H1 (cell line): ENCODE measurements at regions not wholly inside any gene's neighbourhood (a gene's known extent, or its start where the extent isn't known, plus 50 kb on each side); places are given as distances from the start of the nearest gene placed in this dataset.

Source experiments
- CTCF ChIA-PET: fragments of 300-600 bp; sonication (Branson Sonifier 250); formaldehyde crosslinking; loops from one replicate; lab custom pipeline; 2021; ENCODE audit not compliant: partially characterized antibody; lab: Charles Lee
- POLR2A ChIA-PET: fragments of 300-600 bp; sonication (Branson Sonifier 250); formaldehyde crosslinking; loops from one replicate; lab custom pipeline; 2021; ENCODE audit warnings: inconsistent platforms; ENCODE audit not compliant: partially characterized antibody; lab: Charles Lee
- DNase-seq, 2 experiments: peaks; one replicate each; pipeline versions ENCODE4 v3.0.0 to v3.0.0-alpha.2; 2010 to 2022; ENCODE audit warnings: low spot score in 2 of 2, low read depth in 1 of 2, mixed read lengths in 1 of 2
- FAIRE-seq: peaks from 2 replicates; lab custom pipeline; 2011; peaks lifted over from hg19 to GRCh38; lab: Jason Lieb, UNC
- H2AFZ ChIP-seq: 2 replicates; pipeline ENCODE4 v1.8.1; 2012; ENCODE audit warnings: low read length, inconsistent platforms
- H2AK5ac ChIP-seq: 2 replicates; pipeline ENCODE4 v1.6.1; 2013; ENCODE audit warnings: low read depth, low read length
- H2BK120ac ChIP-seq: replicated peaks from 2 replicates; pipeline ENCODE3; 2013; ENCODE audit warnings: low read depth, low read length, inconsistent platforms
- H2BK12ac ChIP-seq: 2 replicates; pipeline ENCODE4 v1.6.1; 2013; ENCODE audit warnings: low read depth, low read length
- H2BK15ac ChIP-seq: 2 replicates; pipeline ENCODE4 v1.6.1; 2013; ENCODE audit warnings: low read length
- H2BK20ac ChIP-seq: 2 replicates; pipeline ENCODE4 v1.6.1; 2013; ENCODE audit warnings: low read length
- H2BK5ac ChIP-seq: 2 replicates; pipeline ENCODE4 v1.6.1; 2013; ENCODE audit warnings: low read depth, low read length
- H3K14ac ChIP-seq: 2 replicates; pipeline ENCODE4 v1.6.1; 2013; ENCODE audit warnings: inconsistent platforms; ENCODE audit not compliant: insufficient read length
- H3K18ac ChIP-seq: 2 replicates; pipeline ENCODE4 v1.6.1; 2013; ENCODE audit warnings: low read length; ENCODE audit errors: extremely low read depth
- H3K23ac ChIP-seq: 2 replicates; pipeline ENCODE4 v1.6.1; 2013; ENCODE audit warnings: inconsistent platforms; ENCODE audit not compliant: insufficient read length
- H3K23me2 ChIP-seq: 2 replicates; pipeline ENCODE4 v1.6.1; 2013; ENCODE audit warnings: low read depth, low read length
- H3K27ac ChIP-seq: 2 replicates; pipeline ENCODE4 v1.6.1; 2011; ENCODE audit warnings: low read depth, low read length, inconsistent platforms
- H3K27me3 ChIP-seq, 4 experiments: replicated peaks in 1 of 4; 1 replicate in 1 of 4; 2 replicates in 3 of 4; pipeline versions ENCODE4 v1.6.1 to v1.8.1; 2011 to 2013; ENCODE audit warnings: low read length in 3 of 4, mild to moderate bottlenecking in 3 of 4, inconsistent platforms in 2 of 4, mixed read lengths in 2 of 4, moderate library complexity in 1 of 4; ENCODE audit not compliant: control insufficient read depth in 3 of 4, insufficient read depth in 3 of 4; ENCODE audit errors: extremely low read depth in 1 of 4
- H3K36me3 ChIP-seq, 4 experiments: 2 replicates each; pipeline versions ENCODE4 v1.6.1 to v1.8.1; 2011 to 2013; ENCODE audit warnings: mild to moderate bottlenecking in 4 of 4, low read length in 3 of 4, moderate library complexity in 2 of 4, control low read depth in 1 of 4, inconsistent platforms in 1 of 4; ENCODE audit not compliant: insufficient read depth in 4 of 4, control insufficient read depth in 2 of 4
- H3K4ac ChIP-seq: replicated peaks from 2 replicates; pipeline ENCODE3; 2013; ENCODE audit warnings: low read length, low read depth, mixed read lengths, inconsistent platforms; ENCODE audit not compliant: insufficient read length
- H3K4me1 ChIP-seq, 4 experiments: replicated peaks in 1 of 4; 1 replicate in 1 of 4; 2 replicates in 3 of 4; pipeline versions ENCODE4 v1.6.1 to v1.8.1; 2011 to 2013; ENCODE audit warnings: low read length in 3 of 4, inconsistent platforms in 2 of 4, mixed read lengths in 1 of 4; ENCODE audit not compliant: insufficient read depth in 4 of 4, control insufficient read depth in 3 of 4
- H3K4me2 ChIP-seq, 2 experiments: 2 replicates each; pipeline versions ENCODE4 v1.6.1 to v1.8.1; 2011 to 2013; ENCODE audit warnings: low read depth in 2 of 2, low read length in 2 of 2, control low read depth in 1 of 2, inconsistent platforms in 1 of 2, mild to moderate bottlenecking in 1 of 2; ENCODE audit not compliant: insufficient read depth in 1 of 2
- H3K4me3 ChIP-seq, 4 experiments: fragments of 200-600, 300-600 bp in 1 of 4; sonication (generic), shearing (Covaris generic), sonication (Bioruptor Twin) in 1 of 4; 2 replicates each; pipeline versions ENCODE4 v1.5.1 to v1.8.1; 2011 to 2016; ENCODE audit warnings: low read length in 4 of 4, low read depth in 3 of 4, control low read depth in 2 of 4, inconsistent platforms in 2 of 4, mild to moderate bottlenecking in 2 of 4, mixed read lengths in 1 of 4, moderate library complexity in 1 of 4; ENCODE audit not compliant: insufficient read depth in 2 of 4; ENCODE audit errors: extremely low read depth in 1 of 4
- H3K56ac ChIP-seq: replicated peaks from 2 replicates; pipeline ENCODE3; 2013; ENCODE audit warnings: low read depth, mild to moderate bottlenecking, mixed read lengths, low read length, inconsistent platforms; ENCODE audit not compliant: insufficient read length
- H3K79me1 ChIP-seq: 2 replicates; pipeline ENCODE4 v1.6.1; 2013; ENCODE audit warnings: low read depth, low read length, control low read depth
- H3K79me2 ChIP-seq, 2 experiments: 2 replicates each; pipeline versions ENCODE4 v1.6.1 to v1.8.1; 2012 to 2013; ENCODE audit warnings: low read length in 2 of 2, mild to moderate bottlenecking in 2 of 2, inconsistent platforms in 1 of 2; ENCODE audit not compliant: insufficient read depth in 2 of 2, control insufficient read depth in 1 of 2
- H3K9ac ChIP-seq, 4 experiments: replicated peaks in 1 of 4; 1 replicate in 1 of 4; 2 replicates in 3 of 4; pipeline versions ENCODE4 v1.6.1 to v1.8.1; 2011 to 2013; ENCODE audit warnings: low read depth in 3 of 4, low read length in 3 of 4, control low read depth in 2 of 4, mild to moderate bottlenecking in 2 of 4, moderate library complexity in 2 of 4, inconsistent platforms in 1 of 4; ENCODE audit errors: extremely low read depth in 1 of 4
- H3K9me3 ChIP-seq, 2 experiments: 2 replicates each; pipeline versions ENCODE4 v1.6.1 to v1.8.1; 2012 to 2013; ENCODE audit warnings: mild to moderate bottlenecking in 2 of 2, moderate library complexity in 2 of 2, control low read depth in 1 of 2, inconsistent platforms in 1 of 2, low read depth in 1 of 2, low read length in 1 of 2, mixed read lengths in 1 of 2; ENCODE audit not compliant: insufficient read depth in 2 of 2
- H4K20me1 ChIP-seq, 2 experiments: replicated peaks in 1 of 2; 2 replicates each; pipeline versions ENCODE3 to v1.8.1; 2011 to 2013; ENCODE audit warnings: inconsistent platforms in 2 of 2, low read length in 2 of 2, mild to moderate bottlenecking in 1 of 2; ENCODE audit not compliant: insufficient read depth in 2 of 2, control insufficient read depth in 1 of 2
- H4K5ac ChIP-seq: 2 replicates; pipeline ENCODE4 v1.6.1; 2013; ENCODE audit warnings: low read length, low read depth, mixed read lengths, inconsistent platforms; ENCODE audit not compliant: insufficient read length
- H4K8ac ChIP-seq: 2 replicates; pipeline ENCODE4 v1.8.0; 2013; ENCODE audit warnings: mild to moderate bottlenecking, moderate library complexity, low read length, inconsistent platforms; ENCODE audit not compliant: insufficient read depth; ENCODE audit errors: extremely low read depth
- H4K91ac ChIP-seq: replicated peaks from 2 replicates; pipeline ENCODE3; 2013; ENCODE audit warnings: low read length, mixed read lengths, inconsistent platforms; ENCODE audit not compliant: insufficient read length
- CREB1 ChIP-seq: IDR thresholded peaks from 2 replicates; pipeline ENCODE4 v1.6.1; 2012; ENCODE audit warnings: inconsistent platforms
- EGR1 ChIP-seq: IDR thresholded peaks from 2 replicates; pipeline ENCODE4 v1.6.1; 2011; ENCODE audit warnings: low read depth, low read length, borderline replicate concordance
- GABPA ChIP-seq: IDR thresholded peaks from 2 replicates; pipeline ENCODE4 v1.6.1; 2011; ENCODE audit warnings: mild to moderate bottlenecking, low read length, moderate library complexity, borderline replicate concordance; ENCODE audit not compliant: insufficient read depth
- HDAC2 ChIP-seq, 2 experiments: fragments of 300-600 bp in 1 of 2; sonication (generic) in 1 of 2; IDR thresholded peaks; 2 replicates each; pipeline ENCODE4 v1.6.1; 2011 to 2012; ENCODE audit warnings: low read depth in 2 of 2, low read length in 2 of 2, mild to moderate bottlenecking in 2 of 2, moderate library complexity in 2 of 2, borderline replicate concordance in 1 of 2, inconsistent platforms in 1 of 2
- JUND ChIP-seq: IDR thresholded peaks from 2 replicates; pipeline ENCODE4 v1.6.1; 2011; ENCODE audit warnings: mild to moderate bottlenecking, improper control_type of control experiment, low read length
- KDM5A ChIP-seq: fragments of 200-600 bp; IDR thresholded peaks from 2 replicates; pipeline ENCODE4 v1.7.1; 2012; ENCODE audit warnings: mild to moderate bottlenecking, low read length, inconsistent platforms, mixed read lengths
- SIRT6 ChIP-seq: IDR thresholded peaks from one replicate; pipeline ENCODE4 v1.7.1; 2012; ENCODE audit warnings: low read length, inconsistent platforms
- SIX5 ChIP-seq: IDR thresholded peaks from 2 replicates; pipeline ENCODE4 v1.6.1; 2011; ENCODE audit warnings: mild to moderate bottlenecking, low read depth, low read length
- TEAD4 ChIP-seq: IDR thresholded peaks from 2 replicates; pipeline ENCODE4 v1.6.1; 2012; ENCODE audit warnings: low read depth, low read length, inconsistent platforms, mixed read lengths
- YY1 ChIP-seq: IDR thresholded peaks from 2 replicates; pipeline ENCODE4 v1.6.1; 2011; ENCODE audit warnings: low read depth, mild to moderate bottlenecking, low read length
- WGBS, 2 experiments: shearing (Covaris generic) in 1 of 2; methylation state at CpG; one replicate each; pipeline versions ENCODE4 v1.1.6 to v1.1.7; 2013 to 2015; ENCODE audit warnings: low lambda C conversion rate in 2 of 2, mixed read lengths in 2 of 2, inconsistent platforms in 1 of 2, low coverage in 1 of 2, missing lambda C conversion rate in 1 of 2; ENCODE audit not compliant: insufficient replicate concordance in 2 of 2, insufficient coverage in 1 of 2, insufficient read length in 1 of 2; ENCODE audit errors: extremely low coverage in 1 of 2, missing lambda C conversion rate in 1 of 2; 5-methylcytosine and 5-hydroxymethylcytosine counted together
- TF ChIP-seq, protein P1 (sequence below): IDR thresholded peaks from 2 replicates; pipeline ENCODE4 v1.6.1; 2011; ENCODE audit warnings: low read length, improper control_type of control experiment
- TF ChIP-seq, protein P2 (sequence below), 3 experiments: IDR thresholded peaks; 1 replicate in 2 of 3; 2 replicates in 1 of 3; pipeline versions ENCODE4 v1.5.1 to v1.6.1; 2011; ENCODE audit warnings: low read length in 3 of 3, mild to moderate bottlenecking in 3 of 3, inconsistent platforms in 2 of 3, low read depth in 1 of 3, moderate library complexity in 1 of 3; ENCODE audit not compliant: insufficient read depth in 1 of 3; ENCODE audit errors: control extremely low read depth in 1 of 3

GRCh38 chr17:63250830-63251229 lies 195.3 kb downstream of the CYB561 start:
- no peak overlapping the region for H3K4ac ChIP-seq
- H2AFZ ChIP-seq: no peak overlapping the region
- no peaks in the 10 kb centered on the region for H4K20me1 ChIP-seq
- no peaks in the 10 kb centered on the region for H3K4me1 ChIP-seq
- H3K4me2 ChIP-seq: no peak overlapping the region
- DNase-seq (no peak), FAIRE-seq (no peak)
- H2BK12ac ChIP-seq: no peak overlapping the region
- H3K79me1 ChIP-seq: no peaks in the 10 kb centered on the region
- 92% methylated on average over 3 of the region's 3 CpGs; no CpG with 5 or more reads in 1 of the 2 experiments for WGBS, 2 experiments
- no peaks in the 10 kb centered on the region for H3K36me3 ChIP-seq
- no peak overlapping the region for H2BK15ac ChIP-seq
- no peak overlapping the region for H3K18ac ChIP-seq
- H3K9me3 ChIP-seq: no peaks in the 10 kb centered on the region
- no peak overlapping the region for H2BK120ac ChIP-seq
- H3K14ac ChIP-seq: no peak overlapping the region
- H2BK20ac ChIP-seq: no peak overlapping the region
- H4K5ac ChIP-seq: no peak overlapping the region
- H2AK5ac ChIP-seq: no peak overlapping the region
- no peak overlapping the region for H4K8ac ChIP-seq
- H3K27me3 ChIP-seq: no peaks in the 10 kb centered on the region
- ChIA-PET POLR2A (no interaction called here), CTCF (no interaction called here)
- no peak overlapping the region for H3K23ac ChIP-seq
- H3K27ac ChIP-seq: no peak overlapping the region
- no peak overlapping the region for H3K9ac ChIP-seq
- no peaks in the 10 kb centered on the region for H3K23me2 ChIP-seq
- no peak overlapping the region for H4K91ac ChIP-seq
- no peak overlapping the region for H3K4me3 ChIP-seq
- H3K79me2 ChIP-seq: no peaks in the 10 kb centered on the region
- no peak overlapping the region for H3K56ac ChIP-seq
- no peak overlapping the region for H2BK5ac ChIP-seq
- TF ChIP-seq SIX5: no peak
- TF ChIP-seq, protein P1, sequence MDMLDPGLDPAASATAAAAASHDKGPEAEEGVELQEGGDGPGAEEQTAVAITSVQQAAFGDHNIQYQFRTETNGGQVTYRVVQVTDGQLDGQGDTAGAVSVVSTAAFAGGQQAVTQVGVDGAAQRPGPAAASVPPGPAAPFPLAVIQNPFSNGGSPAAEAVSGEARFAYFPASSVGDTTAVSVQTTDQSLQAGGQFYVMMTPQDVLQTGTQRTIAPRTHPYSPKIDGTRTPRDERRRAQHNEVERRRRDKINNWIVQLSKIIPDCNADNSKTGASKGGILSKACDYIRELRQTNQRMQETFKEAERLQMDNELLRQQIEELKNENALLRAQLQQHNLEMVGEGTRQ: no peak
- TF ChIP-seq KDM5A: no peak
- TF ChIP-seq YY1: no peak
- TF ChIP-seq, protein P2, sequence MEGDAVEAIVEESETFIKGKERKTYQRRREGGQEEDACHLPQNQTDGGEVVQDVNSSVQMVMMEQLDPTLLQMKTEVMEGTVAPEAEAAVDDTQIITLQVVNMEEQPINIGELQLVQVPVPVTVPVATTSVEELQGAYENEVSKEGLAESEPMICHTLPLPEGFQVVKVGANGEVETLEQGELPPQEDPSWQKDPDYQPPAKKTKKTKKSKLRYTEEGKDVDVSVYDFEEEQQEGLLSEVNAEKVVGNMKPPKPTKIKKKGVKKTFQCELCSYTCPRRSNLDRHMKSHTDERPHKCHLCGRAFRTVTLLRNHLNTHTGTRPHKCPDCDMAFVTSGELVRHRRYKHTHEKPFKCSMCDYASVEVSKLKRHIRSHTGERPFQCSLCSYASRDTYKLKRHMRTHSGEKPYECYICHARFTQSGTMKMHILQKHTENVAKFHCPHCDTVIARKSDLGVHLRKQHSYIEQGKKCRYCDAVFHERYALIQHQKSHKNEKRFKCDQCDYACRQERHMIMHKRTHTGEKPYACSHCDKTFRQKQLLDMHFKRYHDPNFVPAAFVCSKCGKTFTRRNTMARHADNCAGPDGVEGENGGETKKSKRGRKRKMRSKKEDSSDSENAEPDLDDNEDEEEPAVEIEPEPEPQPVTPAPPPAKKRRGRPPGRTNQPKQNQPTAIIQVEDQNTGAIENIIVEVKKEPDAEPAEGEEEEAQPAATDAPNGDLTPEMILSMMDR (IDR thresholded peaks at IDR 0.05; ENCODE audit: control extremely low read depth in 1 of 3, insufficient read depth in 1 of 3, low read depth in 1 of 3, low read length in 3 of 3): no peak
- no peak for TF ChIP-seq EGR1
- no peak for TF ChIP-seq CREB1
- TF ChIP-seq GABPA: no peak
- no peak for TF ChIP-seq HDAC2 (IDR thresholded peaks at IDR 0.05; ENCODE audit: borderline replicate concordance in 1 of 2, low read depth in 2 of 2, low read length in 2 of 2)
- TF ChIP-seq SIRT6: no peak
- no peak for TF ChIP-seq TEAD4
- TF ChIP-seq JUND: no peak
